NCI-H774 (cell line): ENCODE measurements at regions not wholly inside any gene's neighbourhood (a gene's known extent, or its start where the extent isn't known, plus 50 kb on each side); places are given as distances from the start of the nearest gene placed in this dataset.
"Not testable (repeated sequence)": the region's sequence is repeated elsewhere in the genome, so short reads cannot be mapped to it uniquely, and the experiment has no call there.

Experiments
- DNase-seq: peaks from one replicate; lab custom pipeline; 2025; lab: John Stamatoyannopoulos, UW

- no peak for DNase-seq
Observed at GRCh38 chr5:79924936-79925893, 65.8 kb downstream of the MTX3 start.

DNA sequence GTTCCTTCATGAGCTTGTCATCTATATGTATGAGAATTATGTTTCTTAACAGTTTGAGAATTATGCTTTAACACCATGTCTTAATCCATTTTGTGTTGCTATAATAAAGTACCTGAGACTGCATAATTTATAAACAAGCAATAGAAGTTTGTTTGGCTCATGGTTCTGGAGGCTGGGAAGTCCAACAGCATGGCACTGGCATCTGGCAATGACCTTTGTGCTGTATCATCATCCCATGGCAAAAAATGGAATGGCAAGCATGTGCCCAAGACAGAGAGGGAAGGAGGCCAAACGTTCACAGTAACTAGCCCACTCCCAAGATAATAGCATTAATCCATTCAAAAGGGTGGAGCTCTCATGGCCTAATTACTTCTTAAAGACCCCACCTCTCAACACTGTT is 67.6 kb downstream of the MTX3 start:
- DNase-seq, result no peak

DNA sequence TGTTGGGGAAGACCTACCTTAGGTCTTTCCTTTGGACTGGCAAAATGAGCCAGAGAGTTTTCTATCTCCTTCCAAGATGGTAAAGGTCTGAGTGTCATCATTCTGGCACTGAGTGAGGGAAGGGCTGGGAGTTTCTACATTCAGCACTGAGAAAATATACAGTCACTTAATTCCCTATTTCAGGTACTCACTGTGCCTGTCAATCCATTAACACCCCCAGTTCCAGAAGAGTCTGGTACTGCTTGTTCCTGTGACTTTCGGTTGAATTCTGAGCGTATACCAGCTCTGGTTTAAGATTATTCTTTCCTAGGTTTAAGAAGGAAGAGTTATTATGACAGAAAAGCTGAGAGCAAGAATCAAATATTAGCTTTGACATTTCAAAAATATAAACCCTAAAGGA is 68.4 kb downstream of the MTX3 start:
- DNase-seq, result no peak

DNA sequence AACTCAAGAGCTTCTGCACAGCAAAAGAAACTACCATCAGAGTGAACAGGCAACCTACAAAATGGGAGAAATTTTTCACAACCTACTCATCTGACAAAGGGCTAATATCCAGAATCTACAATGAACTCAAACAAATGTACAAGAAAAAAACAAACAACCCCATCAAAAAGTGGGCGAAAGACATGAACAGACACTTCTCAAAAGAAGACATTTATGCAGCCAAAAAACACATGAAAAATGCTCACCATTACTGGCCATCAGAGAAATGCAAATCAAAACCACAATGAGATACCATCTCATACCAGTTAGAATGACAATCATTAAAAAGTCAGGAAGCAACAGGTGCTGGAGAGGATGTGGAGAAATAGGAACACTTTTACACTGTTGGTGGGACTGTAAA is 83.6 kb downstream of the MTX3 start:
- DNase-seq, result not testable (repeated sequence)

DNA sequence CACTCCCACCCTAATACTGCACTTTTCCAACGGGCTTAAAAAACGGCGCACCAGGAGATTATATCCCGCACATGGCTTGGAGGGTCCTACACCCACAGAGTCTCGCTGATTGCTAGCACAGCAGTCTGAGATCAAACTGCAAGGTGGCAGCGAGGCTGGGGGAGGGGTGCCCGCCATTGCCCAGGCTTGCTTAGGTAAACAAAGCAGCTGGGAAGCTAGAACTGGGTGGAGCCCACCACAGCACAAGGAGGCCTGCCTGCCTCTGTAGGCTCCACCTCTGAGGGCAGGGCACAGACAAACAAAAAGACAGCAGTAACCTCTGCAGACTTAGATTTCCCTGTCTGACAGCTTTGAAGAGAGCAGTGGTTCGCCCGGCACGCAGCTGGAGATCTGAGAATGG is 88.5 kb downstream of the MTX3 start:
- not testable (repeated sequence) for DNase-seq

GRCh38 chr5:79901631-79902030 is 89.4 kb downstream of the MTX3 start:
- DNase-seq, result no peak

- DNase-seq, result no peak
Observed at GRCh38 chr5:79898611-79899010, 92.5 kb downstream of the MTX3 start.

- DNase-seq, result no peak
Observed at GRCh38 chr5:79893976-79894375, 97.1 kb downstream of the MTX3 start.

DNA sequence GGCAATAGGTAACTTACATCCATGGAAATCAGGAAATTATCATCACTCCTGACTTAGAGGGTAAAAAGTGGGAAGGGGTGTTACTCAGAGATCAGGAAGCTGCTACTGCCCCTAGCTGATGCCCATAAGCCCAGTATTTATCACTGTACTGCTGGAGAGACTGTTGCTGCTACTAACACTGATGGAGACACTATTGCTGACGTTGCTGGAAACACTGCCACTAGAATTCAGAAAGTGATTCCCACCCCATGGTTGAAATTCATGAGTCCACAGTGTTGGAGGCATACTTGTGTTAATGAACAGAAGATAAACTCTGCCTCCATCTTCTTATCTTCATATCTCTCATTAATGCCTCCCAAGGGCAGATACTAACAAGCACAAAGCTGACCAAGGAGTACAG is 97.6 kb downstream of the MTX3 start:
- no peak for DNase-seq

GRCh38 chr5:79890930-79891249 is 100.2 kb downstream of the MTX3 start:
- no peak for DNase-seq

- DNase-seq, result no peak
Observed at GRCh38 chr5:79890119-79890929, 100.7 kb downstream of the MTX3 start.

- DNase-seq, result no peak
Observed at GRCh38 chr5:79888643-79889042, 102.4 kb downstream of the MTX3 start.

- no peak for DNase-seq
Observed at GRCh38 chr5:79886925-79887655, 104.0 kb downstream of the MTX3 start.

GRCh38 chr5:79886456-79886855 is 104.6 kb downstream of the MTX3 start:
- DNase-seq, result peak; percentile 43

- DNase-seq, result not testable (repeated sequence)
Observed at GRCh38 chr5:79879880-79880279, 111.2 kb downstream of the MTX3 start.

DNA sequence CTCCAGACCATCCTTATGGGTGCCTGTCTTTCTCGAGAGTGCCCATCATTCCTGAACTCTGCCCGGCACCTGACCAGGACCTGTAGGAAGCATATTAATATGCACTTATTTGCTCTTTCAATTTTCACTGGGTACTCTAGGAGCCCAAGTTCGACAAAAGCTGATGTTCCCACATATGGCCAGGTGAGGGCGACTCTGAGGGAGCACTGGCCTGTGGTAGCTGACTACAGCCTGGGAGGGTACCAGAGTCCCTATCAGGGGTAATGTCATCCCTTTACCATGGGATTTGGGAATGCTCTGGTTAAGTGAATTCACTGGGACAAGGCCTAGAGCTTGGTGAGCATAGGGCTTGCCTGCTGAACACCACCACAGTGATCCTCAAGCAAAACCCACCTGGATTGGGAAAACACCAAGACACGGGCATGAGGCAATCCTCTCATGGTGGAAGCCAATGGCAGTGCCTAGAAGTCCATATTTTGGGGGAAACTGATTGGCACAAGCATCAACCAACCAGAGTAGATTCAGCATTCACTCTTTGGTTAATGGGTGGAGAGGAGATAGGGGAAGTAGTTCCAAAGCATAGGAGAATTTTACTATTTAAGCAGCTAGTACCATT is 112.2 kb downstream of the MTX3 start:
- no peak for DNase-seq

GRCh38 chr5:79878136-79878679 is 112.9 kb downstream of the MTX3 start:
- DNase-seq, result no peak

DNA sequence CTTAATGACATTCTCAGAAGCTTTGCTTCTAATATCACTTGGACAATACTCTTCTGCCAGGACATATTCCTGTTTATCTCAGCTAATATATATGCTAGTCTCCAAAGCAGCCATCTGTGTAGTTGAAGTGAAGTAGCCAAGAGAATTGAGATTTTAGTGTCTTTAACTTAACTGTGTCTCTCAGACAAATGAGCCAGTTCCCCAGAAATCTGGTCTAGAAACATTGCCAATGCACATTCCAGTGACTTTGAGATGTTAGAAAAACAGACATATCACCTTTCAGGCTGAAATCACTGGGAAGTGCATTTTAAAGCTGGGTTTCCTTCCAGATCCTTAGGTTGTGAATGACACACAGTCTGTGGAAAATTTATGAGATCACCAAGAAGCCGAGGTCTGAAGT is 114.6 kb downstream of the MTX3 start:
- DNase-seq, result no peak

DNA sequence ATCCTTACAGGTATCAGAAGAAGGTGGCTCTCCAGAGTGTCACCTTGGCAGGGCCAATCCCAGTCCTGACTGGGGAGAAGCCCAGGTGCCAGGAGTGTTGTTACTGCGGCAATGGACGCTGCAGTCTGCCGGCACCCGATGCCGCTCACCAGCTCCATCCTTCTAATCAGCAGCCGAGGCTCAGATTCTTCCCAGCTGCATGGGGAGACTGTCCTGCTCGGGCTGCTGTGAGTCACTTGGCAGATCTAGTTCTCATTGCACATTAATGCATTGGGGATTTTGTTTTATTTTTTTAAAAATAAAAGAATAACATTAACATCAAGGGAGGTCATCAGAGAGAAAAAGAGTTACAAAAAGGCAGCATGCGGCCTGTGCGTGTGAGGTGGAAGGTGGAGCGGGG is 115.8 kb downstream of the MTX3 start:
- no peak for DNase-seq

- no peak for DNase-seq
Observed at GRCh38 chr5:79873187-79873586, 117.9 kb downstream of the MTX3 start.

DNA sequence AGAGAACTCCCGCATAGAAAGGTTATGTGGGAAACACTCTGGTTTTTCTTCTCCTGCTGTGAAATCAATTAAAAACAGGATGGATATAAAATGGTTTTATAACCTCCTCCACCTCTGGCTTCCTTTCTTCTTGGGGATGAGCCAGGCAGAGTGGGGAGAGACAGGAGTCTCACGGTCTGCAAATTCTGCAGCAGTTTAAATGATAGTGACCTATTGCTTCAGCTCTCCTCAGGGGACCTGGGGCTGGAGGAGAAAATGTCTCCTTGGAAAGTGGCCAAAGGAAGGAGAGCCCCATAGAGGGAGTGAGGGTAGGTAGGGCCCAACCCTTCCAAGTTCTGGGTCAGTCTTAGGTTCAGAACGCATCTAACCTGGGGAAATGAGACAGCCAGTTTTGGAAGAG is 118.8 kb downstream of the MTX3 start:
- DNase-seq, result no peak
